ENCODE measurements at regions not wholly inside any gene's neighbourhood (a gene's known extent, or its start where the extent isn't known, plus 50 kb on each side); places are given as distances from the start of the nearest gene placed in this dataset.

DNA sequence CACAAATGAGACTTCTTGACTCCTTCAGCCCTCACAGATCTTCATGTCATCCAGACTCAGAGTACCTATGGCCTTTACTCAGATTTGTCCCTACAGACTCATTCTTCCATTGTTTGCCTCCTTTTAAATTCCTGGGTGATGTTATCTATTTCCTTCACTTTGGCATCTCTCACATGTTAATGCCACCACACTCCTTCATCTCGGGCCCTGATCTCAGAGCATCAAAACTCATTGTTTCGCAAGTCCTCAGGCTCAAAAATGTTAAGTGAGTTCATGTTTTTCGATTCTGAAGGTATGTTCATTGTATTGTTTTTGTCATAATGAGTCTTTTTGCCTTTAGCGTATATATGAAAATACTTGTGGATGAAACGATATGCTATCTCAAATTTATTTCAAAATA is 62.3 kb upstream of the AHR start (continued):
- TF ChIP-seq, protein P1, sequence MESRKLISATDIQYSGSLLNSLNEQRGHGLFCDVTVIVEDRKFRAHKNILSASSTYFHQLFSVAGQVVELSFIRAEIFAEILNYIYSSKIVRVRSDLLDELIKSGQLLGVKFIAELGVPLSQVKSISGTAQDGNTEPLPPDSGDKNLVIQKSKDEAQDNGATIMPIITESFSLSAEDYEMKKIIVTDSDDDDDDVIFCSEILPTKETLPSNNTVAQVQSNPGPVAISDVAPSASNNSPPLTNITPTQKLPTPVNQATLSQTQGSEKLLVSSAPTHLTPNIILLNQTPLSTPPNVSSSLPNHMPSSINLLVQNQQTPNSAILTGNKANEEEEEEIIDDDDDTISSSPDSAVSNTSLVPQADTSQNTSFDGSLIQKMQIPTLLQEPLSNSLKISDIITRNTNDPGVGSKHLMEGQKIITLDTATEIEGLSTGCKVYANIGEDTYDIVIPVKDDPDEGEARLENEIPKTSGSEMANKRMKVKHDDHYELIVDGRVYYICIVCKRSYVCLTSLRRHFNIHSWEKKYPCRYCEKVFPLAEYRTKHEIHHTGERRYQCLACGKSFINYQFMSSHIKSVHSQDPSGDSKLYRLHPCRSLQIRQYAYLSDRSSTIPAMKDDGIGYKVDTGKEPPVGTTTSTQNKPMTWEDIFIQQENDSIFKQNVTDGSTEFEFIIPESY (IDR thresholded peaks at IDR 0.05; ENCODE audit: extremely low read depth, insufficient replicate concordance, low read length) = no peak

DNA sequence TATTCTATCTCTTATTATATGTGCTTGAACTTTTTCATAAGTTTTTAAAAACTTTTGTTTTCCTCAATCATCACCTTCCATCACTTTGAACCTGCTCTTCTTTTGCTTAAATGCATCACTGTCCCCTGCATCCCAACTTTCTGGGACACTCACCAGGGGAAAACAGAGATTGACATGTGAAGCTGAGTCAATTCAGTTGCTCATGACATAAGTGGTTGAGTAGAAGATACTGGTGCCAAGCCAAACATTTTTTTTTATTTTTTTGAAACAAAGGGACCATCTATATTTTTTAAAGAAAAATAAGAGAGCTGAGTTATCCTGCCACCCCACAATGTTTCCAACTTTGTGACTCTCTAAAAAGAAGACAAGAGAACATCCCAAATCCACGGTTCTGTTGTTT is 61.8 kb upstream of the AHR start:
- no peaks in the 10 kb centered on the region for H3K79me2 ChIP-seq (ENCODE audit: insufficient read depth, low read length)
- H3K9me2 ChIP-seq (ENCODE audit: insufficient read depth) = no peaks in the 10 kb centered on the region
- H2AFZ ChIP-seq (ENCODE audit: low read depth, low read length, poor library complexity, severe bottlenecking) = no peak overlapping the region
- H3K4me2 ChIP-seq (ENCODE audit: low read length) = no peak overlapping the region
- no peak overlapping the region for H3K4me3 ChIP-seq (replicated peaks in 1 of 2; ENCODE audit: low read depth in 1 of 2, low read length in 2 of 2)
- TF ChIP-seq, protein P1 (IDR thresholded peaks at IDR 0.05; ENCODE audit: extremely low read depth, insufficient replicate concordance, low read length) = no peak
- TF ChIP-seq ZNF274 (IDR thresholded peaks at IDR 0.05; ENCODE audit: low read depth, low read length) = no peak
- TF ChIP-seq, protein P2, sequence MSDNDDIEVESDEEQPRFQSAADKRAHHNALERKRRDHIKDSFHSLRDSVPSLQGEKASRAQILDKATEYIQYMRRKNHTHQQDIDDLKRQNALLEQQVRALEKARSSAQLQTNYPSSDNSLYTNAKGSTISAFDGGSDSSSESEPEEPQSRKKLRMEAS (IDR thresholded peaks at IDR 0.05) = no peak
- ChIA-PET CTCF (no interaction called here), POLR2A (no interaction called here), RAD21 (ENCODE audit: low non-redundant PET in 1 of 2, low total read pairs in 2 of 2, uncharacterized antibody in 2 of 2, unreplicated experiment in 2 of 2) (no interaction called here)
- no peaks in the 10 kb centered on the region for H3K9me3 ChIP-seq (ENCODE audit: control insufficient read depth in 1 of 2, insufficient read depth in 1 of 2, low read depth in 1 of 2, low read length in 2 of 2)
- H3K36me3 ChIP-seq (ENCODE audit: control insufficient read depth in 1 of 2, insufficient read depth in 2 of 2, low read length in 2 of 2) = no peaks in the 10 kb centered on the region
- H3K27me3 ChIP-seq (ENCODE audit: insufficient read depth, low read length) = no peaks in the 10 kb centered on the region
- intact Hi-C loops (cut with micrococcal nuclease) = no loop called here
- H3K9ac ChIP-seq (ENCODE audit: low read length) = no peak overlapping the region
- DNase-seq (ENCODE audit: low read depth, low spot score) (no peak), ATAC-seq (no peak)
- peaks cover 21 to 31% of the 10 kb centered on the region in 2 experiments for H3K4me1 ChIP-seq (ENCODE audit: control insufficient read depth in 1 of 2, insufficient read depth in 2 of 2, low read length in 2 of 2)
- BruUV-seq (replicated peaks) = no TSS peak
- H3K27ac ChIP-seq (ENCODE audit: low read depth, low read length) = no peak overlapping the region
- H4K20me1 ChIP-seq (ENCODE audit: insufficient read depth) = no peaks in the 10 kb centered on the region

All from HCT116 (cell line).